Adrenal gland (tissue), 9 donors: ENCODE measurements at regions not wholly inside any gene's neighbourhood (a gene's known extent, or its start where the extent isn't known, plus 50 kb on each side); places are given as distances from the start of the nearest gene placed in this dataset.

ENCODE experiments used
- DNase-seq, 7 donors: peaks; one replicate each; pipeline ENCODE4 v3.0.0-alpha.2; 2019 to 2020
- H3K27ac ChIP-seq, 5 donors: fragments of 200-600 bp; sonication (generic) in 4 of 5; 1 replicate in 3 of 5; 2 replicates in 2 of 5; pipeline versions ENCODE4 v1.5.1 to v1.8.0; 2016 to 2020; ENCODE audit warnings: mild to moderate bottlenecking in 1 of 5
- H3K27me3 ChIP-seq: fragments of 200-600 bp; 2 replicates; pipeline ENCODE4 v1.8.0; 2021
- H3K36me3 ChIP-seq, 2 donors: fragments of 200-600 bp; replicated peaks in 1 of 2; 1 replicate in 1 of 2; 2 replicates in 1 of 2; pipeline versions ENCODE4 v1.5.1 to v1.8.0; 2018 to 2022
- H3K4me1 ChIP-seq, 2 donors: fragments of 200-600 bp; replicated peaks in 1 of 2; 1 replicate in 1 of 2; 2 replicates in 1 of 2; pipeline versions ENCODE4 v1.5.1 to v1.8.0; 2018 to 2021
- H3K4me3 ChIP-seq, 4 donors: fragments of 200-600 bp; sonication (generic) in 3 of 4; one replicate each; pipeline ENCODE4 v1.5.1; 2016 to 2018
- H3K9me3 ChIP-seq, 3 donors: fragments of 200-600 bp; sonication (generic) in 1 of 3; replicated peaks in 1 of 3; 1 replicate in 2 of 3; 2 replicates in 1 of 3; pipeline versions ENCODE4 v1.5.1 to v1.8.0; 2016 to 2021
- CTCF ChIP-seq, 6 experiments: fragments of 450-650 bp in 4 of 6; fragments of 200-600 bp in 2 of 6; sonication (generic) in 1 of 6; IDR thresholded peaks; 1 replicate in 5 of 6; 2 replicates in 1 of 6; pipeline versions ENCODE4 v1.5.1 to v1.8.0; 2016 to 2021; ENCODE audit warnings: antibody characterized with exemption in 6 of 6, mild to moderate bottlenecking in 2 of 6, moderate library complexity in 1 of 6
- POLR2A ChIP-seq, 2 donors: fragments of 450-650 bp; IDR thresholded peaks; one replicate each; pipeline ENCODE4 v1.6.1; 2017; ENCODE audit warnings: antibody characterized with exemption in 2 of 2, mild to moderate bottlenecking in 2 of 2, moderate library complexity in 1 of 2
- WGBS, 4 donors: extraction: QIAGEN DNeasy Blood & Tissue Kit in 2 of 4; methylation state at CpG; one replicate each; pipeline versions ENCODE4 v1.1.5 to v1.1.7; 2013 to 2017; 5-methylcytosine and 5-hydroxymethylcytosine counted together
- intact Hi-C, 2 donors: fragments of 100-400 bp; cut with DNase I; formaldehyde crosslinking; loops; one replicate each; pipeline versions ENCODE4 v1.14.1 to v1.15.0; 2022 to 2023
- donor health status: healthy with polysubstance abuse.
- donor health status: Bipolar disorder and iron deficiency.
- donor health status: DM: yes; HTN: yes; CAD: no.
- donor health status: DM: no; HTN: no; CAD: no.
- donor health status: DM: no; HTN: no; CAD: no.

GRCh38 chr12:75698052-75698451, 186.6 kb upstream of the KRR1 start:
- TF ChIP-seq POLR2A (IDR thresholded peaks at IDR 0.05) (no peak), CTCF (IDR thresholded peaks at IDR 0.05) (no peak)
- H3K9me3 ChIP-seq, result no peaks in the 10 kb centered on the region
- DNase-seq, result no peak
- WGBS, 4 donors, result 95 to 100% (median 99%) methylated on average over 1 of the region's 1 CpG
- H3K4me1 ChIP-seq, result no peaks in the 10 kb centered on the region
- no peaks in the 10 kb centered on the region for H3K27me3 ChIP-seq
- intact Hi-C loops, result no loop called here
- H3K27ac ChIP-seq, result no peak overlapping the region
- no peak overlapping the region for H3K4me3 ChIP-seq
- no peaks in the 10 kb centered on the region for H3K36me3 ChIP-seq

- no peaks in the 10 kb centered on the region for H3K4me1 ChIP-seq
- no peaks in the 10 kb centered on the region for H3K9me3 ChIP-seq
- TF ChIP-seq CTCF (IDR thresholded peaks at IDR 0.05) (no peak), POLR2A (IDR thresholded peaks at IDR 0.05) (no peak)
- DNase-seq, result no peak
- H3K27me3 ChIP-seq, result no peaks in the 10 kb centered on the region
- no peak overlapping the region for H3K27ac ChIP-seq
- H3K4me3 ChIP-seq, result no peak overlapping the region
- no peaks in the 10 kb centered on the region for H3K36me3 ChIP-seq
- intact Hi-C loops, result no loop called here
- WGBS, 4 donors, result 82 to 96% (median 89%) methylated on average over 4 of the region's 4 CpGs
Measured at GRCh38 chr12:75695926-75696325, 184.5 kb upstream of the KRR1 start.

GRCh38 chr12:75694534-75695268, 183.3 kb upstream of the KRR1 start:
- H3K27ac ChIP-seq, result no peak overlapping the region
- H3K4me1 ChIP-seq, result no peaks in the 10 kb centered on the region
- DNase-seq, result no peak
- intact Hi-C loops, result no loop called here
- no peaks in the 10 kb centered on the region for H3K9me3 ChIP-seq
- no peak for TF ChIP-seq CTCF (IDR thresholded peaks at IDR 0.05)
- no peak for TF ChIP-seq POLR2A (IDR thresholded peaks at IDR 0.05)
- no peaks in the 10 kb centered on the region for H3K36me3 ChIP-seq
- no peaks in the 10 kb centered on the region for H3K27me3 ChIP-seq
- 76 to 96% (median 83%) methylated on average over 1 of the region's 1 CpG for WGBS, 4 donors
- H3K4me3 ChIP-seq, result no peak overlapping the region

GRCh38 chr12:75692876-75693275, 181.5 kb upstream of the KRR1 start:
- TF ChIP-seq CTCF (IDR thresholded peaks at IDR 0.05) (no peak), POLR2A (IDR thresholded peaks at IDR 0.05) (no peak)
- intact Hi-C loops, result no loop called here
- Histone ChIP-seq H3K9me3 (no peaks in the 10 kb centered on the region), H3K27ac (no peak overlapping the region), H3K4me3 (no peak overlapping the region), H3K4me1 (no peaks in the 10 kb centered on the region), H3K27me3 (no peaks in the 10 kb centered on the region), H3K36me3 (no peaks in the 10 kb centered on the region)
- WGBS, 4 donors, result 51 to 64% (median 56%) methylated on average over 2 of the region's 2 CpGs
- DNase-seq, result no peak
